Lung (tissue), 11 donors: ENCODE measurements at regions not wholly inside any gene's neighbourhood (a gene's known extent, or its start where the extent isn't known, plus 50 kb on each side); places are given as distances from the start of the nearest gene placed in this dataset.
A peak's percentile ranks its signal among the peaks of the same experiment; 100 is the strongest.

Source experiments
- ATAC-seq: fragments of 200-7000 bp; cut with Tn5 transposase; one replicate; pipeline ENCODE4 v1.9.1; 2020; ENCODE audit warnings: moderate number of reproducible peaks; ENCODE audit not compliant: insufficient read depth, low FRiP score
- DNase-seq, 3 donors: peaks; one replicate each; pipeline ENCODE4 v3.0.0-alpha.2; 2013 to 2017
- H3K27ac ChIP-seq, 2 donors: one replicate each; pipeline ENCODE4 v1.5.1; 2013; ENCODE audit warnings: mild to moderate bottlenecking in 2 of 2, moderate library complexity in 2 of 2, control low read depth in 1 of 2, inconsistent platforms in 1 of 2, low read depth in 1 of 2, low read length in 1 of 2
- H3K27me3 ChIP-seq, 3 donors: one replicate each; pipeline ENCODE4 v1.5.1; 2013; ENCODE audit warnings: low read length in 2 of 3; ENCODE audit not compliant: control insufficient read depth in 3 of 3, insufficient read depth in 3 of 3
- H3K36me3 ChIP-seq, 4 donors: one replicate each; pipeline ENCODE4 v1.5.1; 2013; ENCODE audit warnings: low read length in 4 of 4, mild to moderate bottlenecking in 1 of 4, moderate library complexity in 1 of 4; ENCODE audit not compliant: control insufficient read depth in 4 of 4, insufficient read depth in 4 of 4
- H3K4me1 ChIP-seq, 5 donors: one replicate each; pipeline ENCODE4 v1.5.1; 2013; ENCODE audit warnings: low read length in 5 of 5, mild to moderate bottlenecking in 2 of 5, moderate library complexity in 1 of 5; ENCODE audit not compliant: control insufficient read depth in 5 of 5, insufficient read depth in 5 of 5
- H3K4me3 ChIP-seq: one replicate; pipeline ENCODE4 v1.5.1; 2013; ENCODE audit warnings: mild to moderate bottlenecking, control low read depth, moderate library complexity
- H3K9ac ChIP-seq, 2 donors: one replicate each; pipeline ENCODE4 v1.5.1; 2013; ENCODE audit warnings: low read length in 2 of 2, control low read depth in 1 of 2; ENCODE audit not compliant: insufficient read depth in 1 of 2
- H3K9me3 ChIP-seq, 4 donors: one replicate each; pipeline ENCODE4 v1.5.1; 2013; ENCODE audit warnings: low read length in 3 of 4, mild to moderate bottlenecking in 1 of 4, moderate library complexity in 1 of 4; ENCODE audit not compliant: control insufficient read depth in 4 of 4, insufficient read depth in 3 of 4
- WGBS, 2 donors: extraction: QIAGEN DNeasy Blood & Tissue Kit; methylation state at CpG; one replicate each; pipeline ENCODE4 v1.1.7; 2013; 5-methylcytosine and 5-hydroxymethylcytosine counted together
- TF ChIP-seq, protein P1 (sequence below): IDR thresholded peaks from 2 replicates; pipeline ENCODE4 v1.5.1; 2012; ENCODE audit warnings: mild to moderate bottlenecking; ENCODE audit errors: control extremely low read depth, extremely low read depth
- donor health status: control.
- donor health status: control.
- donor health status: Bipolar disorder and iron deficiency.
- donor health status: healthy.
- donor health status: DM: yes; HTN: yes; CAD: no.

DNA sequence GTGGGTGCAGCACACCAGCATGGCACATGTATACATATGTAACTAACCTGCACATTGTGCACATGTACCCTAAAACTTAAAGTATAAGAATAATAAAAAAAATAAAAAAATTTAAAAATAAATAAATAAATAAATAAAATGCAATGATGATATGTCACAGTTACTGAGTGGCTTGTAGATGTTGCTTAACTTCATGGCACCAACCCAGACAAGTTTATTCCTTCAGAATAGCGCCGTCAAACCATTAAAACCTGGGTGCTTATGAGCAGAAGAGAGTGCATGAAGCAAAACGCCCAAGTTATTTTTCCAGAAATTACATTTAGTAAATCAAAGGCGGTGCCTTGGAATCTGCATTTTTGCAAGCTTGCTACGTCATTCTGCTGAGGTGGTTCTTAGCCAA, 417.9 kb downstream of the AEBP2 start:
- Histone ChIP-seq H3K4me1 (peaks cover 0 to 22% (median 9%) of the 10 kb centered on the region in 5 donors), H3K9me3 (peaks cover 0 to 8% (median 0%) of the 10 kb centered on the region in 4 donors), H3K27ac (no peak overlapping the region), H3K36me3 (no peaks in the 10 kb centered on the region), H3K27me3 (no peaks in the 10 kb centered on the region), H3K4me3 (no peak overlapping the region), H3K9ac (no peak overlapping the region)
- DNase-seq (peak in 2 of 3 donors; percentile 49 to 64), ATAC-seq (no peak)
- TF ChIP-seq, protein P1, sequence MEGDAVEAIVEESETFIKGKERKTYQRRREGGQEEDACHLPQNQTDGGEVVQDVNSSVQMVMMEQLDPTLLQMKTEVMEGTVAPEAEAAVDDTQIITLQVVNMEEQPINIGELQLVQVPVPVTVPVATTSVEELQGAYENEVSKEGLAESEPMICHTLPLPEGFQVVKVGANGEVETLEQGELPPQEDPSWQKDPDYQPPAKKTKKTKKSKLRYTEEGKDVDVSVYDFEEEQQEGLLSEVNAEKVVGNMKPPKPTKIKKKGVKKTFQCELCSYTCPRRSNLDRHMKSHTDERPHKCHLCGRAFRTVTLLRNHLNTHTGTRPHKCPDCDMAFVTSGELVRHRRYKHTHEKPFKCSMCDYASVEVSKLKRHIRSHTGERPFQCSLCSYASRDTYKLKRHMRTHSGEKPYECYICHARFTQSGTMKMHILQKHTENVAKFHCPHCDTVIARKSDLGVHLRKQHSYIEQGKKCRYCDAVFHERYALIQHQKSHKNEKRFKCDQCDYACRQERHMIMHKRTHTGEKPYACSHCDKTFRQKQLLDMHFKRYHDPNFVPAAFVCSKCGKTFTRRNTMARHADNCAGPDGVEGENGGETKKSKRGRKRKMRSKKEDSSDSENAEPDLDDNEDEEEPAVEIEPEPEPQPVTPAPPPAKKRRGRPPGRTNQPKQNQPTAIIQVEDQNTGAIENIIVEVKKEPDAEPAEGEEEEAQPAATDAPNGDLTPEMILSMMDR: no peak
- WGBS, 2 donors: 82 to 85% methylated on average over 5 of the region's 5 CpGs

DNA sequence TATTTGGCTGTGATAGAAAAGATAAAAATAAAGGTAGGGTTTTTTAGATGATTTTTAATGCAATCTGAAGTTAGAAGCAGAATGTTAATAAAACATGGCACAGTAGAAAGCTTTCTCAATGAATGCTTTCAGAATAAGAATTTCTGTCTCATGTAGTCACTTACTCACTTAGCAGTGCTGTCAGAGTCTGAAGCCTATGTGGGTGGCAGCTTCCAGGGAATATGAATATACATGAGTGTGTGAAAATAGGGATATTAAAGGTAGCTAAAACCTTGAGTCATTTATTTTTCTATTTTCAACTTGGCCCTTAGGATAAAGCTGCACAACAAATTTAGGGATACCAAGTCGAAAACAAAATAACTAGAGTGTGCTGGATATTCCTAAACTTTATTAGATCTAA, 427.9 kb downstream of the AEBP2 start:
- Histone ChIP-seq H3K4me3 (no peak overlapping the region), H3K9ac (no peak overlapping the region), H3K9me3 (no peaks in the 10 kb centered on the region), H3K36me3 (no peaks in the 10 kb centered on the region), H3K27ac (no peak overlapping the region), H3K27me3 (no peaks in the 10 kb centered on the region), H3K4me1 (peaks cover 0 to 11% (median 0%) of the 10 kb centered on the region in 5 donors)
- DNase-seq (no peak), ATAC-seq (no peak)
- TF ChIP-seq, protein P1: no peak
- WGBS, 2 donors: 89 to 90% methylated on average over 1 of the region's 1 CpG

DNA sequence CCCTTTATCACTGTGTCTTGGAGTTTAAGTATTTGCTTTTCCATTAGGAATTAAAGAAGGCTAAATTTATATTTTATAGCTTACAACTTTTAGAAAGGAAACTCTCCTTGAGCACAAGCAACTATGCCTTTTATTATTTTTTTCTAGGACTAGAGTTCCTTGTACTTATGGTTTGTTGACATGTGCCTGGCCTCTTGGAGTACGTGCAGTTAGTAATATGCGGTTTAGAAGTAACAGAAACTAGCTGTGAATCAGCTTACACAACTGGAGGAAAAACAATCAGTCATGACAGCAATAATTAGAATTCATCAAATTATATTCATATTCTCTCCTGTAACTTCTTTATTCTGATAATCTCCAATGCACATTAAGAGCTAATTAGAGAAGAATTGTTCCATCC, 428.7 kb downstream of the AEBP2 start:
- Histone ChIP-seq H3K4me3 (no peak overlapping the region), H3K4me1 (peaks cover 0 to 11% (median 0%) of the 10 kb centered on the region in 5 donors), H3K27ac (no peak overlapping the region), H3K27me3 (no peaks in the 10 kb centered on the region), H3K9ac (no peak overlapping the region), H3K9me3 (no peaks in the 10 kb centered on the region), H3K36me3 (no peaks in the 10 kb centered on the region)
- no peak for ATAC-seq
- no peak for DNase-seq
- WGBS, 2 donors: 26 to 41% methylated on average over 2 of the region's 2 CpGs
- TF ChIP-seq, protein P1: no peak

DNA sequence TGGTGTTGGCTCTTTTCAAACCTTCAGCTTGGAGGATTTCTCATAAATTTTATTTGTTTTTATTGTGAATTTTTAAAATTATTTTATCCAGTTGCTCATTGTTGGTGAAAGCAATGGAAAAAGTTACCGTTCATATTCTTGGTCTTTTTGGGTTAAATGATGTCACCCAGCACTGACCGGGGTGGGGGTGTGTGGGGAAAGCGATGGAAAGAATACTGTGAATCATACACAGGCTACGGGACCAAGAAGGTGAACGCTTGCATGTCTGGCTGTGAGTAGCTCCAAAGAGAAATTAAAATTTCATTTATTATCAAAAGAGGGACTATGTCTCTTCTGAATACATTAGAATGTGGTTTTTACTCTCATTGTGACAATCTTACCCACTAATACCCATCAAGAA, 430.1 kb downstream of the AEBP2 start:
- Histone ChIP-seq H3K9ac (no peak overlapping the region), H3K27ac (no peak overlapping the region)
- 88% methylated on average over 5 of the region's 5 CpGs for WGBS, 2 donors

More for the DNA sequence above, 430.1 kb downstream of the AEBP2 start:
- H3K9me3 ChIP-seq: no peaks in the 10 kb centered on the region
- DNase-seq: no peak
- H3K4me3 ChIP-seq: no peak overlapping the region
- TF ChIP-seq, protein P1: no peak
- no peak for ATAC-seq
- H3K4me1 ChIP-seq: peaks cover 0 to 11% (median 0%) of the 10 kb centered on the region in 5 donors
- no peaks in the 10 kb centered on the region for H3K36me3 ChIP-seq
- H3K27me3 ChIP-seq: no peaks in the 10 kb centered on the region
